ENCODE measurements at regions not wholly inside any gene's neighbourhood (a gene's known extent, or its start where the extent isn't known, plus 50 kb on each side); places are given as distances from the start of the nearest gene placed in this dataset.

DNA sequence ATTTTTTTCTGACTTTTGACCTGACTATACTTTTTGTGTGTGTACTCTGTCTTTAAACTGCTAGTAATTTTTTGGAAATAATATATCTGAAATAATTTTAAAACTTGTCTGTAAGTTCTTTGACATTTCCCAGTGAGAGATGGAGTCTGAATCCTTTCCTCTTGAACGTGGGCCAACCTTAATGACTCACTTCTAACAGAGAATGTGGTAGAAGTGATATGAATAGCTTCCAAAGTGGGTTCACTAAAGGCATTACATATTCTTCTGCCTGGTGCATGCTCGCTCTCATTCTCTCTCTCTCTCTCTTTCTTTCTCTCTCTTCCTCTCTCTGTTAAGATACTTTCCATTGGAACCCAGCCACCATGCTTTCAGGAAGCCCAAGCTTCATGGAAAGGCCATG lies 108.7 kb upstream of the FERMT1 start:
- no peak for DNase-seq (ENCODE audit: low spot score)

DNA sequence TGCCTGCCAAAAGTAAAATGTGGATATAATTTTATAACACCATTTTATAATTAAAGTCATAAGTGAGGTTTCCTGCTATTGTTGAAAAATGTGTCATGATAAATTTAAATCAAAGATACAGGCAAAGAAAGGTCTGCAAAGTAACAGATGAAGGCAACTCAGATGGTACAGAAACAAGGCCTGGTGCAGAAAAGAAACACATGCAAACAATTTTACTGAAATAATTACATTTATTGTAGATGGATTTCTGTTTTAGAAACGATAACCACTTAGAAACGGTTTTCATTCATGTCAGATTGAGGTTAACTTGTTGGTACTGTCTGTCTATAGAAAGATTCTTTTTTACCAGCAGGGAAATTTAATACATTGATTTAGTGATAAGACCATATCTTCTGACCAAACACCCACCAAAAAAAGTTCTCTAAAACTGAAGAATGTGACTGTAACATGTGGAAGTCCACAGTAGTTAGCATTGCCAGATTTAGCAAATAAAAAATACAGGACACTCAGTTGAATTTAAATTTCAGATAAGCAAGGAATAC lies 105.5 kb upstream of the FERMT1 start:
- DNase-seq (ENCODE audit: low spot score), result no peak

DNA sequence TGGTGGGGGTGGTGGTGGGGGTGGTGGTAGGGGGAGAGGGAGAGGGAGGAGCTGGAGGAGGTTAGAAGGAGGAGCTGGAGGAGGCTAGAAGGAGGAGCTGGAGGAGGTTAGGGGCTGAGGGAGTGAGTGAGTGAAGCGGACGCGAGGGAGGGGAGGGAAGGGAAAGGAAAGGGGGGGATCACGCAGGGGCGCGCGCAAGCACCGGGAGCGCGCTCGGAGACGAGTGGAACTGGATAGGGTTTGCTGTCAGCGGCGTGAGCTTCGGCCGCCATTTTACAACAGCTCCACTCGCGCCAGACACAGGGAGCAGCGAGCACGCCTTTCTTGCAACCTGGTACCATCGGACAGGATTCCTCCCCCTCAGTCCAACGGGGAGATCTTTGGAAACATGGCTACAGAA lies 90.5 kb upstream of the FERMT1 start:
- no peak for DNase-seq (ENCODE audit: low spot score)

DNA sequence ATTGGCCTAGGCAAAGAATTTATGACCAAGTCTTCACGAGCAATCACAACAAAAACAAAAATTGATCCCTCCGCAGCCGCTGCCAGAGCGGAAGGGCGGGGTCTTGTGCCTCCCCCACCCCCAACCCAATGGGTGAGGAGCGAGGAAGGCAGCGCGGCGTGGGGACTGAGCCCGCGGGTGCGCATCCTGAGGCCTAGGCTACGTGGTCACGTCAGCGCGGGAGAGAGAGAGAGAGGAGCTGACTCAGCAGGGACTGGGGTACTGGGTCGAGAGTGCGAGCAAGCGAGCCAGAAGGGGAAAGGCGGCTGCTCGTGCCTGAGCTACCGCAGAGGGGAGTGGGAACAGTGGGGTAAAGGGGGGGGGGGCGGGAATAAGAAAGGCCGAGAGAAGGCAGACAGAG lies 90.1 kb upstream of the FERMT1 start:
- no peak for DNase-seq (ENCODE audit: low spot score)

- no peak for DNase-seq (ENCODE audit: low spot score)
These were observed 86.3 kb upstream of the FERMT1 start for GRCh38 chr20:6209093-6209492.

DNA sequence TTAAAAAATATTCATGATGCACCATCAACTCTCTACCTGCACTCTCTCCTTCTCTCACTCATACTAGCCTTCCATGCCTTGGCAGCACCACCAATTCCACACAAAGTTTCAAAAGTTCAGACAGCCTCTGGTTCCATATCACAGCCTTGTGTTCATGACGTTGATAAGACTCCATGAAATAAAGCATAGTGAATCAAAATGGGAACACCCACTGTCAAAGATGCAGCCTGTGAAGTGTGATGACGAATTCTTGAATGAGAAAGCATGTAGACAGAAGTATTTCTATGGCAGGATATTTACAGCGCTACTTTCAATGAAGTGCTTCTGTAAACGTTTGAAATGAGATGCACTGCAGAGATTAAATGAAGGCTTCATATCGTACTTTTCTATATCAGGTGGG lies 77.3 kb upstream of the FERMT1 start:
- no peak for DNase-seq (ENCODE audit: low spot score)

DNA sequence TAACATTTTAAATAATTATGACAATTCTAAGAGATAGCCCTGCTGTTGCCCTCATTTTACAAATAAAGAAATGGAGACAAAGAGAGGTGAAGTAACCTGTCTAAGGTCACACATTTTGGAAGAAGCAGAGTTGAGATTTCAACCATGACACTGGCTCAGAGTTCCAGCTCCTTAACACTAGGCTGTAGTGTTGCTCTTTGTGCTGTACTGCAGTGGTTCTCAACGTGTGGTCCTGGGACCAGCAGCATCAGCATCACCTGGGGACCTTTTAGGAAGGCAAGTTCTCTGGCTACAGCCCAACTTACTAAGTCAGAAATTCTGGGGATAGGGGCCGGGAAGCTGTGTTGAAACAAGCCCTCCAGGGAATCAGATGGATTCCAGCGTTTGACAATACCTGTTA lies 62.4 kb upstream of the FERMT1 start:
- no peak for DNase-seq (ENCODE audit: low spot score)

- DNase-seq (ENCODE audit: low spot score), result no peak
These were observed 61.3 kb upstream of the FERMT1 start for GRCh38 chr20:6184086-6184485.

DNA sequence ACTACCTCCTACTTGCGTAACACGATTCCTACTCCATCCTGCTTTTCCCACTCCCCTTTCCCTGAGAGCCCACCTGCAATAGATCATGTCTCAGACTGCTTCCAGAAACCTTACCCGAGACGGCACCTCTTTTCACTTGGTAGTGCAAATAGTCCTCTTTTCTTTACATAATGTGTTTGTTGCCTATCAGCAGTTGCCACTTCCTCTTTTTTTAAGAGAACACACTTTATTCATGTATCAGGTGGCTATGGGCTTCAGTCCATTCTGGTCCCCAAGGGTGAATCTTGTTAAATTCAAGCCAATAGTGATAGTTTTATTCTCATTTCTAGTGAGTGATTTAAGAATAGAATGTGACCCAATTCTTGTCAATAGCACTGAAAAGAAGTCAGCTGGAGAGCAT lies 57.7 kb upstream of the FERMT1 start:
- DNase-seq (ENCODE audit: low spot score), result no peak

DNA sequence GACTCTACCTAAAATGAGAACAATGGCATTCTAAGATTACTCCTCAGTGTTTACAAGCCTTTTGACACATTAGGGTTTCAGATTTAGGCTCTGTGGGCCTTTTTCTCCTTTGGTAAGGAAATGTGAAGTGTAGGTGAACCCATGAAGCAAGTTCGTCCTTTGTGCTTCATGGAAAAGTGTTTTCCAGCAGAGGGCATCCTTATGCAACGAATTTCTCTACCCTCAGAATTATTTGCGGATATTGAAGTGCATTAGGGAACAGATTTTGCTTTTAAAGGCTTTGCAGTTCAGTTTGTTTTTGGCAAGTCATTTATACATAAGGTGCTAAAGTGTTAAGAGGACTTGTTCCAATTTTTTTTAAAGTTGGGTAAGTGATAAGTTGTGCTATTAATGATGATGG lies 55.7 kb upstream of the FERMT1 start:
- no peak for DNase-seq (ENCODE audit: low spot score)

DNA sequence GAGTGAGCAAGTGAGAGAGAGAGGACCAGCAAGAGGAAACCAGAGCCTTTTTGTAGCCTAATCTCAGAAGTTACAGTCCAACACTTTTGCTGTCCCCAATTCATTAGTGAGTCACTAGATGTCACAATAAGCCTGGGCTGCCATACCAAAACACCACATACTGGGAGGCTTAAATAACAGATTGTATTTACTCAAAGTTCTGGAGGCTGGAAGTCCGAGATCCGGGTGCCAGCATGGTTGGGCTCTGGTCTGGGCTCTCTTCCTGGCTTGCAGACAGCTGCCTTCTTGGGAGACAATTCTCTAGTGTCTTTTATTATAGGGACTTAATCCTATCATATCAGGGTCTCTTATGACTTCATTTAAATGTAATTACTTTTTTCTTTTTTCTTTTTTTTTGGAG lies 50.7 kb upstream of the FERMT1 start:
- DNase-seq (ENCODE audit: low spot score), result no peak

All from hematopoietic multipotent progenitor cell treated with erythropoietin and hydrocortisone succinate and interleukin-3 and kit ligand, for 15 days (in vitro differentiated cells).